Activated CD4-positive, alpha-beta T cell treated with anti-CD3 and anti-CD28 coated beads, Interleukin-2, amount 10 ng/mL, durations not matched to agents 7 days and 5 days (primary cell): ENCODE measurements at regions not wholly inside any gene's neighbourhood (a gene's known extent, or its start where the extent isn't known, plus 50 kb on each side); places are given as distances from the start of the nearest gene placed in this dataset.
"Not testable (repeated sequence)": the region's sequence is repeated elsewhere in the genome, so short reads cannot be mapped to it uniquely, and the experiment has no call there.

Experiments used
- CTCF ChIA-PET: fragments of 350-600 bp; sonication (Branson Sonifier 250); formaldehyde crosslinking; loops from one replicate; lab custom pipeline; 2021; ENCODE audit warnings: antibody characterized with exemption; lab: Charles Lee
- POLR2A ChIA-PET: fragments of 350-600 bp; sonication (Branson Sonifier 250); formaldehyde crosslinking; loops from one replicate; lab custom pipeline; 2021; ENCODE audit warnings: antibody characterized with exemption; lab: Charles Lee
- DNase-seq: peaks from one replicate; pipeline ENCODE4 v3.0.0-alpha.2; 2020
- H3K27ac Mint-ChIP-seq: one replicate; pipeline ENCODE4 v1.8.0; 2021; ENCODE audit warnings: mild to moderate bottlenecking, moderate library complexity, mixed read lengths
- H3K27me3 Mint-ChIP-seq: one replicate; pipeline ENCODE4 v1.8.0; 2021; ENCODE audit warnings: mixed read lengths
- H3K36me3 Mint-ChIP-seq: one replicate; pipeline ENCODE4 v1.8.0; 2021; ENCODE audit warnings: low read depth, mixed read lengths
- H3K4me1 Mint-ChIP-seq: one replicate; pipeline ENCODE4 v1.8.0; 2021; ENCODE audit warnings: mixed read lengths
- H3K4me3 Mint-ChIP-seq: one replicate; pipeline ENCODE4 v1.8.0; 2021; ENCODE audit warnings: mild to moderate bottlenecking, moderate library complexity, mixed read lengths
- H3K9me3 Mint-ChIP-seq: one replicate; pipeline ENCODE4 v1.8.0; 2021; ENCODE audit warnings: mixed read lengths

DNA sequence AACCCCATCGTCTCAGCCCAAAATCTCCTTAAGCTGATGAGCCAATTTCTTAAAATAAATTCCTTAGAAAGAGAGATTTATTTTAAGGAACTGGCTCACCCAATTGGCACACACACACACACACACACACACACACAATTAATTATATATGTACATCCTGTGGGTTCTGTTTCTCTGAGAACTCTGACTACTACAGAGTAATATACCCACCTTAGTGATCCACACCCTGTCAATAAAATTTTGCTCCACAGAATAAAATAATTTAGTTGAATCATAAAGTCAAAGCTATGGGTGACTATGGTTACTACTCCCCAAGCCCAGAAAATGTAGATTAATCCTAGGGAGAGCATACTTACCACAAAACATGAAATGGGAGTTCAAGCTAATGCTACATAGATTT is 131.0 kb downstream of the DMAC1 start:
- Mint-ChIP-seq H3K4me1 (no peaks in the 10 kb centered on the region), H3K27ac (no peak overlapping the region), H3K9me3 (no peaks in the 10 kb centered on the region), H3K36me3 (no peaks in the 10 kb centered on the region), H3K4me3 (no peak overlapping the region), H3K27me3 (no peaks in the 10 kb centered on the region)
- DNase-seq = no peak
- ChIA-PET CTCF (no interaction called here), POLR2A (no interaction called here)

DNA sequence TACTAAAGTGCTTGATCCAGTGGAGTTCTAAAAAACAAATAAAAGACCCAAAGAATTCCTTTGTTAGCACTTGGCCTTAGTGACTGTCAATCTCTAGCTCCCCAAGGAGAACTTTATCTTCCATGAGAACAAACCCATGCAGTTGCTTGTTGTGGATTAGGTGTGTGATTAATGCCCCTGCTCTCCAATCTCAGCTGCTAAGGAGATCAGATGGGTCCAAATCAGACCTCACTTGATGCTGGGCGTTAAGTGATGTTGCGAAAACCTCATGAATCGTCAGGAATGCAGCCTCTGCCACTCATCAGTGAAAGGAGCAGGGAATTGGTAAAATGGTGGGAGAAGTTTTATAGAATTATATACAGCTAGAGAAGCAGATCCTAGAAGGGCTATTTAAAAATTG is 133.7 kb downstream of the DMAC1 start:
- Mint-ChIP-seq H3K27ac (no peak overlapping the region), H3K4me1 (no peaks in the 10 kb centered on the region), H3K4me3 (no peak overlapping the region), H3K9me3 (no peaks in the 10 kb centered on the region), H3K36me3 (no peaks in the 10 kb centered on the region), H3K27me3 (no peaks in the 10 kb centered on the region)
- no peak for DNase-seq
- ChIA-PET POLR2A (no interaction called here), CTCF (interaction anchor here (1.2 kb wide), 1 partner anchor 11 kb away, joined by 3 read pairs; no protein-coding TSS in a partner anchor)

DNA sequence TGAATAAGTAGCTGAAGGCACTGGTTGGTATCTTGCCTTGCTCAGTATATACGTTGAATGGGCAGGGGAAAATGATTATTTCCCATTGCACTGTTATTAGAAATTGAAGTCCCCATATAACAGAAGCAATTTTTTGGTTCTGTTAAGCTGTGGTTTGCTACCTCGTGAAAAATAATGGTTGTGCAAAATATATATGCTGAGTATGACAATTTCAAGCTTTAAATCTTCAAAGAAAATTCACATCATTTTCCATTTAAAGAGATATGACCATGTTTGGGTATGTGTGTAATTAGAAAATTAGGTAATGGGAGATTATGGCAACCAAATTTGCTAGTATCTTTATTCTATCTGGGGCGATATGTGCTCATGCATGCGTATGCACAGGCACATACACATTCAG is 139.8 kb downstream of the DMAC1 start:
- Mint-ChIP-seq H3K4me1 (no peaks in the 10 kb centered on the region), H3K27ac (no peak overlapping the region), H3K4me3 (no peak overlapping the region), H3K36me3 (no peaks in the 10 kb centered on the region), H3K27me3 (no peaks in the 10 kb centered on the region), H3K9me3 (no peaks in the 10 kb centered on the region)
- POLR2A ChIA-PET = no interaction called here
- CTCF ChIA-PET = interaction anchor here (0.6 kb wide), 1 partner anchor 38 kb away, joined by 3 read pairs; no protein-coding TSS in a partner anchor
- no peak for DNase-seq

DNA sequence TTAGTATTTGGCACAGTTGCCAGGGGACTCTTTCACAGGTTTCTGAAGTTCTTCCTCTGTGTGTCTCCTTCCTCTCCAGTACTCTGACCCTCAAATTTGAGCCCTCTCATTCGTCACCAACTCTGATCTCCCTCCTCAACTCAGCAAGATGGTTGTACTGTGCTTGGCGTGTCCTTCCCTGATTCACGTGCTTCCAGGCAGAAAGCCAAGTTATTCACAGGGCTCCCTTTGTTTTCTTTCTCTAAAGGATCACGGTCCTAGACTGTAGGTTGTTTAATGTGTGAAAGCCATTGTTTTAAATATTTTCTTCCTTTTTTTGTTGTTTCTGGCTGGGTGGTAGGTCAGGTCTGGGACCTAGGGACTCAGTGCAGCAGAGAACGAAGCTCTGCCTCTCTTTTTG is 142.9 kb downstream of the DMAC1 start:
- H3K27ac Mint-ChIP-seq = no peak overlapping the region
- DNase-seq = no peak
- no peak overlapping the region for H3K4me3 Mint-ChIP-seq
- H3K9me3 Mint-ChIP-seq = no peaks in the 10 kb centered on the region
- POLR2A ChIA-PET = no interaction called here
- H3K36me3 Mint-ChIP-seq = no peaks in the 10 kb centered on the region
- CTCF ChIA-PET = no interaction called here
- peaks cover 3% of the 10 kb centered on the region for H3K4me1 Mint-ChIP-seq
- no peaks in the 10 kb centered on the region for H3K27me3 Mint-ChIP-seq

DNA sequence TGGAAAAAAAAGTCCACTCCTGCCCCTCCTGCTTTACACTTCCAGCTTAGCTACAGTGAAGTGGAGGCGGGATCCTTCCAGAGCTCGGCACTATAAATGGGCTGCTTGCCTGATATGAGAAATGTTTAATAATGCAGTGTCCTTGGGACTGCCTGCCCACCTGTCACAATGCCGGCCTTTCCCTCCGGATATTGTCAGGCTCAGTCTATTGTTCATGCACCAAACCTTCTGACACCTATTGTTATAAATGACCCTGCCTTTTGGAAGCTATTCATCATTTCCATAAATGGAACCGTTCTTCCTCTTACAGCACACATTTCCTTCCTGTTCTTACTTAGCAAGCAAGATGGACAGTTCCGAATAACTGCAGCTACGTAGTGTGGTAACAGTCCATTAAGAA is 146.3 kb downstream of the DMAC1 start:
- no peak overlapping the region for H3K27ac Mint-ChIP-seq

DNA sequence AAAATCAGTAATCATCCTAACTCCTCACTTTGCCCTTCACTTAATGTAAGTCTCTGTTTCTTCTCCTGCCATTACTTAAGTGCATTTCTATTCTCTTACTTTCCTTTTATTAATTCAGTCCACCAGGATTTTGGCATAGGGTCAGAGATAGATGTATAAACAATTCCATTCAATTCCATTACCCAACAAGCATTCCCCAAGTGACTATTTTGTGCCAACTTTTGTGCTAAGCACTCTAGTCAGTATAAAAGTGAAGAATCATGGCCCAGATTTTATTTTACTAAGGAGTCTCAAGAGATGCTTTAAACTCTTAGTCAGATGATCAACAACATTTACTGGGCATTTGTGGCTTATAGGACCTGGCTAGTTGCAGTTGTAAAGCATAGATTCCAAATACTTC is 159.3 kb downstream of the DMAC1 start:
- peaks cover 7% of the 10 kb centered on the region for H3K9me3 Mint-ChIP-seq
- DNase-seq = no peak
- H3K4me3 Mint-ChIP-seq = no peak overlapping the region
- H3K36me3 Mint-ChIP-seq = no peaks in the 10 kb centered on the region
- ChIA-PET POLR2A (no interaction called here), CTCF (no interaction called here)
- H3K4me1 Mint-ChIP-seq = peaks cover 3% of the 10 kb centered on the region
- H3K27me3 Mint-ChIP-seq = no peaks in the 10 kb centered on the region
- no peak overlapping the region for H3K27ac Mint-ChIP-seq

More for the DNA sequence above, 146.3 kb downstream of the DMAC1 start:
- Mint-ChIP-seq H3K27me3 (no peaks in the 10 kb centered on the region), H3K36me3 (no peaks in the 10 kb centered on the region), H3K4me1 (peaks cover 3% of the 10 kb centered on the region), H3K9me3 (no peaks in the 10 kb centered on the region), H3K4me3 (no peak overlapping the region)
- DNase-seq = no peak
- ChIA-PET POLR2A (no interaction called here), CTCF (no interaction called here)

DNA sequence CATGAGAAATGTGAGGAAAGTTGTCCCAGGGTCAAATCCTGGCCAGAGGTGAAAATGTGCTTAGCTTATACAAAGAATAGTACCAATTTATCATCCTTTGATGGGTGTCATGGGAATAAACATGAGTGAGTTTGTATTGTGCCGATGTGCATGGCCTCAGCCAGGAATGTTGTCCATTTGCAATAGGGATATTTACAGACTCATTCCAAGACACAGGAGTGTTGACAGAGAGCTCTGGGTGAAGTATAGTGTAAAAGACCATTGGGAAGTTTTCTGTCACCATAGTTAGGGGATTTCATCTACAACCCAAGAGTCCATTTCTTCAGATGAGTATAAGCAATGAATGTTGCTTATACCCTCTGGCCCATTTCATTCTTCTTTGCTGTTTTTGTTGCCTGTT is 160.1 kb downstream of the DMAC1 start:
- no peaks in the 10 kb centered on the region for H3K27me3 Mint-ChIP-seq
- H3K9me3 Mint-ChIP-seq = peaks cover 5% of the 10 kb centered on the region
- H3K27ac Mint-ChIP-seq = no peak overlapping the region
- POLR2A ChIA-PET = no interaction called here
- peaks cover 3% of the 10 kb centered on the region for H3K4me1 Mint-ChIP-seq
- H3K4me3 Mint-ChIP-seq = no peak overlapping the region
- no peaks in the 10 kb centered on the region for H3K36me3 Mint-ChIP-seq
- no peak for DNase-seq
- CTCF ChIA-PET = no interaction called here

DNA sequence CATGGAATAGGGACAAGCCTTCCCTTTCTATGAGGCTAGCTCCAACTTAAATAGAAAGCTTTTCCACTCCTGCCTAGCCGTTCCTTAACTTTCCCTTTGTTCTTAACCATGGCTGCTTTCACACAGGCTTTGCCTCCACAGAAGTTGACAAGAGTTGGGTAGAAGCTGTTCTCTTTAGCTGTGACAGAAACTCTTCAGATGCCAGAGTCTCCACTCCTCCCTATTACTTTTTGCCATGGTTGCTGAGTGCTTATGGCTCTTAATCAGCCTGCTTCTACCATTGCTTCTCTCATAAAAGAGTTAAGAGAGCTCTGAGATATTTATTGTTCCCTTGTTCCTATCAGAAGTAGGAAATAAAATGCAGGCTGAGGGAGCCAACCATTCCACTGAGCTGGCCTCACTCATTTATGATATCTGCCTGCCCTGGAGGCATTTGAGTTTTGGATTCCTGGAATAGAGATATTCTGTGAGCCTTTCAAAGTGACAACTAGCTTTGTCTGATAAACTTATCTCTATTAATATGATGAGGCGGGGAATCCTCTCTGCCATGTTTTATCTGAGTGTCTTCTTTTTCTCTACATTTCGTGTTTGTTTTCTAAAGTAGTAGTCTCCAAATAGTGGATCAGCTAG is 162.6 kb downstream of the DMAC1 start:
- Mint-ChIP-seq H3K4me1 (peaks cover 3% of the 10 kb centered on the region), H3K9me3 (no peaks in the 10 kb centered on the region), H3K27me3 (no peaks in the 10 kb centered on the region), H3K4me3 (no peak overlapping the region), H3K27ac (no peak overlapping the region), H3K36me3 (no peaks in the 10 kb centered on the region)
- POLR2A ChIA-PET = no interaction called here
- CTCF ChIA-PET = interaction anchor here (1.3 kb wide), 1 partner anchor 9 kb away, joined by 5 read pairs; no protein-coding TSS in a partner anchor
- DNase-seq = no peak

DNA sequence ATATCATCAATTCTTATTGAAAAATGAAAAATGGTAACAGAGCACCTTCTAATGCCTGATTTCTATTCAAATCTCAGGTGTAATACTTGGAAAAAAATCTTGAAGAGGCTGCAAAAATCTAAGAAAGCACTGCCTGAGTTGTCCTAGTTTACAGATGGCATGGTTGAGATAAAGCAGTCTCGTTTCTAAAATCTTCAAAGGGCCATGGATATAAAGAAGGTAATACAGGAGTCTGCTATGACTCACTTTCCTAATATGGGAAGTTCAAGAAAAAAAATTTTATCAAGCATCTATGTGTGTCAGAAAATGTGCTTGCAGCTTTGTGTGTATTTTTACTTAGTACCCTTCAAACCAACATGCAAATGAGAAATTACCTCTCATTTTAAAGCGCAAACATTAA is 163.3 kb downstream of the DMAC1 start:
- Mint-ChIP-seq H3K9me3 (peaks cover 5% of the 10 kb centered on the region), H3K4me1 (peaks cover 3% of the 10 kb centered on the region), H3K27me3 (no peaks in the 10 kb centered on the region), H3K27ac (no peak overlapping the region), H3K36me3 (no peaks in the 10 kb centered on the region), H3K4me3 (no peak overlapping the region)
- CTCF ChIA-PET = interaction anchor here (1.3 kb wide), 1 partner anchor 9 kb away, joined by 5 read pairs; no protein-coding TSS in a partner anchor
- no peak for DNase-seq
- POLR2A ChIA-PET = no interaction called here

DNA sequence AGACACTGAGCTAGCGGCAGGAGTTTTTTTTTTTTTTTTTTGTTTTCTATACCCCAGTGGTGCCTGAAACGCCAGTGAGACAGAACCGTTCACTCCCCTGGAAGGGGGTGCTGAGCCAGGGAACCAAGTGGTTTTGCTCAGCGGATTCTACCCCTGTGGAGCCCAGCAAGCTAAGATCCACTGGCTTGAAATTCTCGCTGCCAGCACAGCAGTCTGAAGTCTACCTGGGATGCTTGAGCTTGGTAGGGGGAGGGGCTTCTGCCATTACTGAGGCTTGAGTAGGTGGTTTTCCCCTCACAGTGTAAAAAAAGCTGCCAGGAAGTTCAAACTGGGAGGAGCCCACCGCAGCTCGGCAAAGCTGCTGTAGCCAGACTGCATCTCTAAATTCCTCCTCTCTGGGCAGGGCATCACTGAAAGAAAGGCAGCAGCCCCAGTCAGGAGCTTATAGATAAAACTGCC is 173.0 kb downstream of the DMAC1 start:
- CTCF ChIA-PET = interaction anchor here (0.8 to 1.7 kb wide), 2 partner anchors 9 to 10 kb away, joined by 3 to 5 read pairs; no protein-coding TSS in a partner anchor
- not testable (repeated sequence) for H3K27me3 Mint-ChIP-seq
- peaks cover 43% of the 10 kb centered on the region for H3K9me3 Mint-ChIP-seq
- peak overlapping the region; percentile 50 for H3K4me3 Mint-ChIP-seq
- peak overlapping the region; percentile 91 for H3K27ac Mint-ChIP-seq
- peaks cover 39% of the 10 kb centered on the region for H3K36me3 Mint-ChIP-seq
- peaks cover 28% of the 10 kb centered on the region for H3K4me1 Mint-ChIP-seq
- POLR2A ChIA-PET = interaction anchor here (0.5 kb wide), 1 partner anchor 1058 kb away, joined by 4 read pairs; no protein-coding TSS in a partner anchor
- DNase-seq = peak; percentile 80

DNA sequence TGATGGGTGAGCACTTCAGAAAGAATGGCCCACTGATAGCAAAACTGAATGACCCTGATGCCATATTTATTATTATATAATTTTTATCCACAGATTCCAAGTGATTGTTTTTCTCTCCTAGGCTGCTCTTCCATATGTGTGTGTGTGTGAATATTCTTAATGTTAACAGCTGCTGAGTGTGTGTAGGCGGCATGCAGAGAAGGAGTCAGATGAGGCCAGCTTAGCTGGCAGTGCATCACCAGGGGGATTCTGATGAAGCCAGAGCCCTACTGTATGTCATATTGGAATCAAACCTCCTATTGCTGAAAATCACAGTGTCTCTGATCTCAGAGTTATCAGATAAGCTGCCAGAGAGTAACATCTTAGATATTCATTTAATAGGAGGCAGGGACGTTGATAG is 177.1 kb downstream of the DMAC1 start:
- ChIA-PET POLR2A (no interaction called here), CTCF (no interaction called here)
- peaks cover 23% of the 10 kb centered on the region for H3K4me1 Mint-ChIP-seq
- H3K9me3 Mint-ChIP-seq = peaks cover 17% of the 10 kb centered on the region
- no peak overlapping the region for H3K4me3 Mint-ChIP-seq
- no peak overlapping the region for H3K27ac Mint-ChIP-seq
- peaks cover 16% of the 10 kb centered on the region for H3K36me3 Mint-ChIP-seq
- no peak for DNase-seq
- no peaks in the 10 kb centered on the region for H3K27me3 Mint-ChIP-seq

DNA sequence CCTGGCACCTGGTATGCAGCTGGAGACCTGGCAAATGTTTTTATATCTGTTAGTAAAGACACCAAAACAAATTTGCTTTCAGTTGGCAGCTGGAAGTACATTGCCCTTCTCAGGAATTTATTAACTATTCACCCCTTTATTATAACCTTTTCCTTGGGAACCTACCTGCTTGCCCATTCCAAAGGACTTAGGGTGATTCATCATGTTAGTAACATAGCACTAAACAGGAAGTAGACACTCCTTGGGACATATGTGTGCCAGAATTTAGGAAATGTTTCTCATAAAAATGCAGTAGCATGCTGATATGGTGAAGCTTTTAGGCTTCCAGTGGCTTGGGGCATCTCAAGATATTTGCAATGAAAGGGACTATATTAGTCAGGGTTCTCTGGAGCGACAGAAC is 184.2 kb downstream of the DMAC1 start:
- ChIA-PET POLR2A (no interaction called here), CTCF (interaction anchor here (1.6 kb wide), 1 partner anchor 11 kb away, joined by 3 read pairs; no protein-coding TSS in a partner anchor)
- DNase-seq = no peak
- Mint-ChIP-seq H3K9me3 (peaks cover 13% of the 10 kb centered on the region), H3K27ac (no peak overlapping the region), H3K27me3 (peaks cover 10% of the 10 kb centered on the region), H3K4me3 (no peak overlapping the region), H3K36me3 (peaks cover 11% of the 10 kb centered on the region), H3K4me1 (peaks cover 41% of the 10 kb centered on the region)

DNA sequence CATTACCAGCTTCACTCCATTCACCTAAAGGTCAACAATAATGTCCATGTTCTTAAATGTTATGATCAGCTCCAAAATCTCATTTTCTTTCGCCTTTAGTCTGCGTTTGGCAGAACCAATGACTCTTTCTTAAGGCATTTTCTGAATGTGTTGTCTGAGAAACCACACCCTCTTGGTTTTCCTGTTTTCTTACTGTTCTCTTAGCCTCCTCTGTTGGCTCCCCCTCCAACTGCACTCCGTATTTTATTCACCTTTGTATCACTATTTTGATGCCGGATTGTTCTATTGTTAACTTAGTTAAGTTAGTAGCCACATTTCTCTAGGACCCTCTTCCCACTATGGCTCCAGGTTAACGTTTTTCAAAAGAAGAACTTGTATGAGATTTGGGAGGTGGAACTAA is 185.6 kb downstream of the DMAC1 start:
- DNase-seq = peak; percentile 30
- ChIA-PET CTCF (no interaction called here), POLR2A (no interaction called here)
- H3K4me1 Mint-ChIP-seq = peaks cover 41% of the 10 kb centered on the region
- peaks cover 11% of the 10 kb centered on the region for H3K36me3 Mint-ChIP-seq
- peak overlapping the region; percentile 50 for H3K4me3 Mint-ChIP-seq
- H3K27ac Mint-ChIP-seq = peak overlapping the region; percentile 84
- H3K9me3 Mint-ChIP-seq = peaks cover 13% of the 10 kb centered on the region
- peaks cover 13% of the 10 kb centered on the region for H3K27me3 Mint-ChIP-seq
